HG03558 (cell line): ENCODE measurements at regions not wholly inside any gene's neighbourhood (a gene's known extent, or its start where the extent isn't known, plus 50 kb on each side); places are given as distances from the start of the nearest gene placed in this dataset.

Experiments used
- ATAC-seq: cut with Tn5 transposase; IDR thresholded peaks from one replicate; pipeline ENCODE4 v1.9.1; 2021; ENCODE audit warnings: moderate number of reproducible peaks; ENCODE audit not compliant: unreplicated experiment; ENCODE audit errors: extremely low read depth

DNA sequence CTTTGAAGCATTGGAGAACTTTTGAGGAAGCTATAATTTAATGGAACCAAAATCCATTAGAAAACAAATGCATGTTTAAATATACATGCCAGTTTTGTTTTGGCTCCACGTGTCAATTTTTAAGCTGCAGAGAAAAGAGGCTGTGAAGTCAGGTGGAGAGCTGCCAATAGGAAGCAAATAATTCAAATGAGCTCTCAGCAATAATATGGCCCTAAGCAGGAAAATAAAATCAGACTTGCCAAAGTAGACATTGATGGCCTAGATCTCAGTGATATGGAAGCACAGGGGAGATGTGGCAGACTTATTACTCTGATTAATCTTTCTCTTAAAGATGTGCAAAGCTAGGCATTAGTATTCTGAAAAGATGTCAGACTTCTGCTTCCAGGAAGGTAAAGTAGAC lies 769.8 kb upstream of the NDST4 start:
- no peak for ATAC-seq

GRCh38 chr4:115873048-115873447 lies 759.6 kb upstream of the NDST4 start:
- no peak for ATAC-seq

DNA sequence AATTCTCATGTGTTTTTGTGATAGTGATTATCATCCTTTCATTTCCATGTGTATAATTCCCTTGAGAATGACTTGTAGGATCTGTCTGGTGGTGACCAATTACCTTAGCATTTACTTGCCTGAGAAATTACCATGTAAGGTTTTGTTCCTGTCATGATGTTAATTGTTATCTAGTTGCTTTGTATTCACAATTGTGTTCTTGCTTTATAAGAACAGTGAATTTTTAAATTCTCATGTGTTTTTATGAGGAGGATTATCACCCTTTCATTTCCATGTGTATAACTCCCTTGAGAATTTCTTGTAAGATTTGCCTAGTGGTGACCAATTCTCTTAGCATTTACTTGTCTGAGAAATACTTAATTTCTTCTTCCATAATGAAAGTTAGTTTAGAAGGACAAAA lies 758.2 kb upstream of the NDST4 start:
- ATAC-seq = no peak

DNA sequence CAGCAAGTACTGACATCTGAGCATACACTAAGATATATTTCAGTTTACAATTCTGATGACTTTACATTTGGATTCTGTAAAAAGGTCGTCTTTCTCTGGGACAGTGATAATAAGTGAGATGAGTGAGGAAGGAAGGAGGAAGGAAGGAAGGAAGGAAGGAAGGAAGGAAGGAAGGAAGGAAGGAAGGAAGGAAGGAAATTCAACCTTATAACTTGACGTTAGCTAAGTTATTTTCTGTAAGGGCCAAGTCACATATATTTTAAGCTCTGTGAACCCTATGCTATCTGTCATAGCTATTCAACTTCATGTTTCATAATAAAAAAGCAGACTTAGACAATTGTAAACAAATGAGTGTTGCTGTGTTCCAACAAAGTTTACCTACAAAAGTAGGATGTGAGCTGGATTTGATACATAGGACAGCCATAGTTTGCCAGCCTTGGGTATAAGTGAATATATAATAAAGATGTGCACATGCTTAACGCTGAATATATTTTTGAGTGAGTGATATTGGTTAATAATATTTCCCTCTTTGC lies 753.0 kb upstream of the NDST4 start:
- ATAC-seq = no peak

- no peak for ATAC-seq
These were observed 752.3 kb upstream of the NDST4 start for GRCh38 chr4:115865736-115866135.

DNA sequence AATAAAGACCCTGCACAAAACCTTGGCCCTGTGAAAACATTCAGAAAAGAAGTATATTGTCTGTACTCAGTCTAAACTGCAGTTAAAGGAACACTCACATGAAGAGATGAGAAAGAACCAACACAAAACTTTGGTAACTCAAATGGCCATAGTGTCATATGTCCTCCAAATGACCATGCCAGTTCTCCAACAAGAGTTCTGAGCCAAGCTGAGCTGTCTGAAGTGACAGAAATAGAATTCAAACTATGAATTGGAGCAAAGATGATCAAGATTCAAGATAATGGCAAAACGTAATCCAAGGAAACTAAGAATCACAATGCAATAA lies 739.3 kb upstream of the NDST4 start:
- no peak for ATAC-seq

GRCh38 chr4:115851918-115852766 lies 738.7 kb upstream of the NDST4 start:
- ATAC-seq = peak; percentile 66

DNA sequence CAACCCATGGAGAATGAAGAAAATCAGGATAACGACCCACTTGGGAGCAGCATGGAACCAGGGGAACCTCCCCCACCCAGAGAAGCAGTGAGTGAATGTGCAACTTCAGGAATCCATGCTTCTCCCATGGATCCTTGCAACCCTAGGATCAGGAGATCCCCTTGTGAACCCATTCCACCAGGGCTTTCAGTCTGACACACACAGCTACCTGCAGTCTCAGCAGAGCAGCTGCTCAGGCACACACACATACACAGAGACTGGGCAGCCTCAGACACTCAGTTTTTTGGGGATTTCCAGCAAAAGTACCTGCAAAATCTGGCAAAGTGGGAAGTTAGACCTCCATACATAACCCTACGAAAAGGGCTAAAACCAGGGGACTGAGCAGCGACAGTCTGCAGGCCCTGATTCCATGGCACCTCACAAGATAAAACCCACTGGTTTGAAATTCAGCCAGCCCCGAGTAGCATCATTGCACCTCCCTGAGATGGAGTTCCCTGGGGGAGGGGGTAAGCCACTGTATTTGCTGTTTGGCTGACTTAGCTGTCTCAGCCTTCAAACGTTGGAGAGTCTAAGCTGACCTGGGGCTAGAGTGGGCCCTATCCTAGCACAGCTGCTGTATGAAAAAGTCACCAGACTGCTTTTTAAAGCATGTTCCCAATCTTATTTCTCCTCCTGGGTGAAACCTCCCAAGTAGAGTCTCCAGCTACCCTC lies 737.5 kb upstream of the NDST4 start:
- ATAC-seq = peak; percentile 43

DNA sequence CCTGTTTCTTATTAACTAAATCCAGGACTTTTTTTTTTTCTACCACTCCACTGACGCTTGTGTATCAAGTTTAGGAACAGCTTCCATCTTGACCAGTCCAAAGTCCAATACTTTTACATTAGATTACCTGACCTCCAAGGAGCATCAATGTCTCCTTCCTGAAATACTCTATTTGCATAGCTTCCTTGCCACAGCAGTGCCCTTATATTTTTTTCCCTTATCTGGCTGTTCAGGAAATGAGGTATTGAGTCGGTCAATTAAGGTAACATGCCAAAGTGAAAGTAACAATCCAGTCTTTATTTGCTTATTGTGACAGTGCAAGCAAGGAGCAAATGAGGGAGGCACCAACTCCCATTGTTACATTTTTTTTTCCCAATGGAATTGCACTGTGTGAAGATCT lies 730.8 kb upstream of the NDST4 start:
- ATAC-seq = no peak

DNA sequence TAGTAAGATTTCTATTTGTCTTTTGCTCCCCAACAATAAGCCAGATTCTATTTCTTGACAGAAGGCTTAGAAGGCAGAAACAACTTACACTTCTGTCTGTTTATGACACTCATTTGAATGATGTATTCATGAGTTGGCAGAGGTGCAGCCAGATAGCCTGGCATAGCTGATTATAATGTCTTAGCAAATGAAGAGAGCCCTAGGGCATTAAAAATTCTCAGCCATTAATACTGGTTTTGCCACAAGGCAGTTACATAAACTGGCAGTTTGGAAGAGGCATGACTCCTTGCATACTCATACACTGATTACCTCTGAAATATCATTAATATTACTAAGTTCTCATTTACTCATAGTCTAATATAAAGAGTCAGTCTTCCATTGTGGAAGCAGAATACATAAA lies 728.5 kb upstream of the NDST4 start:
- no peak for ATAC-seq

GRCh38 chr4:115834441-115834840 lies 721.0 kb upstream of the NDST4 start:
- no peak for ATAC-seq

GRCh38 chr4:115824630-115825029 lies 711.2 kb upstream of the NDST4 start:
- ATAC-seq = no peak

GRCh38 chr4:115803825-115804224 lies 690.4 kb upstream of the NDST4 start:
- ATAC-seq = no peak

DNA sequence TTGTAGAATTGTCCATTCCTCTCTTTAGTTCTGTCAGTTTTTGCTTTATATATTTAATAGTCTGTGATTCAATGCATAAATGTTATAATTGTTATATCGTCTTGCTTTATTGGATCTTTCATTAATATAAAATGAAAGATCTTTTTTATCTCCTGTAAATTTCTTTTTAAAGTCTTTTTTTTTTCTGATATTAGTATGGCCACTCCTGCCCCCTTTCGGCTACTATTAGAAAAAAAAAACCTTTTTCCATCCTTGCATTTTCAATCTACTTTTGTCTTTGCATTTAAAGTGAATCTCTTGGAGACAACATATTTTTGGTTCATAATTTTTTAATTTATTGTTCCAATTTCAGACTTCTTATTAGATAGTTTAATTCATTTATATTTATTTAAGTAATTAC lies 677.4 kb upstream of the NDST4 start:
- ATAC-seq = no peak

GRCh38 chr4:115781528-115782146 lies 668.2 kb upstream of the NDST4 start:
- ATAC-seq = peak; percentile 42

GRCh38 chr4:115780835-115781234 lies 667.4 kb upstream of the NDST4 start:
- peak; percentile 57 for ATAC-seq

GRCh38 chr4:115780268-115780667 lies 666.8 kb upstream of the NDST4 start:
- ATAC-seq = no peak

GRCh38 chr4:115770046-115770543 lies 656.7 kb upstream of the NDST4 start:
- ATAC-seq = no peak

GRCh38 chr4:115769396-115769795 lies 656.0 kb upstream of the NDST4 start:
- no peak for ATAC-seq

DNA sequence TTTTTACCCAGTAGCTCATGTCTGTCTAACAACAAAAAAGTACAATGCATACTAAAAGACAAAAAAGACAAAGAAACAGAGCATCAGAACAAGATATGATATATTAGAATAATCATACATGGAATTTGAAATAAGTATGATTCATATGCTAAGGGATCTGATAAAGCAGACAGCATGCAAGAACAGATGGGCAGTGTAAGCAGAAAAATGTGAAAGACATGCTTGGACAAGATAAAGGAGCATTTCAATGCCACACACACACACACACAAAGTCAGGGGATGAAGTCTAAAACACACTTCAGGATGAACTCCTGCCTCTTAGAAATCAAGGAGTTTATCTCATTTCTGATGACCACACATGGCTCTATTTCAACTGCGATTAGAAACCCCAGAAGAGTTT lies 649.6 kb upstream of the NDST4 start:
- no peak for ATAC-seq

DNA sequence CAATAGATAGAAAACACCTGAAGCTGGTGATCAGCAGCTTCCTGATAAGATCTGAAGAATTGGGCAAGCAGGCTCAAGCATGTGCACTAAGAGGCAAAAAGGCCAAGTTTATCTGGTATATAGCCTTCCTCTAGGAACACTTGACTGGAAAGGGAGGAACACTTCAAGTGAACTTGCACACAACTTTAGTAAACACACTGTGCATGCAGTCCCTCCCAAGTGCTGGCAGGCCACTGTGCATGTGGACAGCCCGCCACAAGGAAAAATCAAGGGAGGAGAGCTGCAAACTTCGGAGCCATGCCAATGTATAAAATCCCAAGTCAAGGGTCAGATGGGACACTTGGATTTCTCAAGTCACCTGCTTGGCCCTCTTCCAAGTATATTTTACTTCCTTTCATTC lies 645.8 kb upstream of the NDST4 start:
- no peak for ATAC-seq
